ENCODE measurements at regions not wholly inside any gene's neighbourhood (a gene's known extent, or its start where the extent isn't known, plus 50 kb on each side); places are given as distances from the start of the nearest gene placed in this dataset.

DNA sequence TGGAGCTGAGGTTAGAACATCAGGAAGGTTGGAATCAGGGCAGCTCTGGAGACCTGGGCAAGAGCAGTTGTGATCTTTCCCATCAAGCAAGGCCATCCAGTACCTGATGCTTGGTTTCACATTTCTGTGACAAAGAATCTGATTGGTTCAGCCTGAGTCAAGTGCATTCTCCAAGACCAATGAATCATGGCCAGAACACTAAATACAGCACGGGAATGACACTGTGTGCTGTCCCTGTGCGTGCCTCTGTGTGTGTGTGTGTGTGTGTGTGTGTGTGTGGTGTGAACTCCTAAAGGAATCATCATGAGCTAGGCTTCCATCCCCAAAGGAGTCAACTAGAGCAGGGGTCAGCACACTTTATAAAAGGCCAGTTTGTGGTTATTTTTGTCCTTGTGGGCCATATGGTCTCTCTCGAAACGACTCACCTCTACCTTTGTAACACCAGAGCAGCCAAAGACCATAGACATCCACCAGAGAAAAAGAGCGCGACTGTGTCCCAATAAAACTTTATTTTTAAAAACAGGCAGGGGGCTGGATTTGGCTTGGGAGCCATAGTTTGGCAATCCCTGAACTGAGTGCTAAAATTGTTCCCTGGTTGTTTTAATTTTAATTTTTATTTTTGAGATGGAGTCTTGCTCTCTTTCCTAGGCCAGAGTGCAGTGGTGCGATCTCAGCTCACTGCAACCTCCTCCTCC lies 99.7 kb downstream of the INHBB start:
- H3K4me1 Mint-ChIP-seq (ENCODE audit: low read depth, unreplicated experiment) = peaks cover 9% of the 10 kb centered on the region
- H3K36me3 Mint-ChIP-seq (ENCODE audit: insufficient read depth, unreplicated experiment) = peaks cover 8% of the 10 kb centered on the region
- DNase-seq = no peak
- peaks cover 72% of the 10 kb centered on the region for H3K27me3 Mint-ChIP-seq (ENCODE audit: unreplicated experiment)
- TF ChIP-seq, protein P1, sequence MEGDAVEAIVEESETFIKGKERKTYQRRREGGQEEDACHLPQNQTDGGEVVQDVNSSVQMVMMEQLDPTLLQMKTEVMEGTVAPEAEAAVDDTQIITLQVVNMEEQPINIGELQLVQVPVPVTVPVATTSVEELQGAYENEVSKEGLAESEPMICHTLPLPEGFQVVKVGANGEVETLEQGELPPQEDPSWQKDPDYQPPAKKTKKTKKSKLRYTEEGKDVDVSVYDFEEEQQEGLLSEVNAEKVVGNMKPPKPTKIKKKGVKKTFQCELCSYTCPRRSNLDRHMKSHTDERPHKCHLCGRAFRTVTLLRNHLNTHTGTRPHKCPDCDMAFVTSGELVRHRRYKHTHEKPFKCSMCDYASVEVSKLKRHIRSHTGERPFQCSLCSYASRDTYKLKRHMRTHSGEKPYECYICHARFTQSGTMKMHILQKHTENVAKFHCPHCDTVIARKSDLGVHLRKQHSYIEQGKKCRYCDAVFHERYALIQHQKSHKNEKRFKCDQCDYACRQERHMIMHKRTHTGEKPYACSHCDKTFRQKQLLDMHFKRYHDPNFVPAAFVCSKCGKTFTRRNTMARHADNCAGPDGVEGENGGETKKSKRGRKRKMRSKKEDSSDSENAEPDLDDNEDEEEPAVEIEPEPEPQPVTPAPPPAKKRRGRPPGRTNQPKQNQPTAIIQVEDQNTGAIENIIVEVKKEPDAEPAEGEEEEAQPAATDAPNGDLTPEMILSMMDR (IDR thresholded peaks at IDR 0.05; ENCODE audit: unreplicated experiment) = no peak
- intact Hi-C loops (cut with micrococcal nuclease; ENCODE audit: unreplicated experiment) = no loop called here
- CTCF ChIA-PET = no interaction called here
- no peaks in the 10 kb centered on the region for H3K9me3 Mint-ChIP-seq (ENCODE audit: low read depth, unreplicated experiment)
- no peak overlapping the region for H3K4me3 Mint-ChIP-seq (ENCODE audit: low read depth, unreplicated experiment)
- no peak overlapping the region for H3K27ac Mint-ChIP-seq (ENCODE audit: unreplicated experiment)
- no TSS peak for BruUV-seq (replicated peaks)

DNA sequence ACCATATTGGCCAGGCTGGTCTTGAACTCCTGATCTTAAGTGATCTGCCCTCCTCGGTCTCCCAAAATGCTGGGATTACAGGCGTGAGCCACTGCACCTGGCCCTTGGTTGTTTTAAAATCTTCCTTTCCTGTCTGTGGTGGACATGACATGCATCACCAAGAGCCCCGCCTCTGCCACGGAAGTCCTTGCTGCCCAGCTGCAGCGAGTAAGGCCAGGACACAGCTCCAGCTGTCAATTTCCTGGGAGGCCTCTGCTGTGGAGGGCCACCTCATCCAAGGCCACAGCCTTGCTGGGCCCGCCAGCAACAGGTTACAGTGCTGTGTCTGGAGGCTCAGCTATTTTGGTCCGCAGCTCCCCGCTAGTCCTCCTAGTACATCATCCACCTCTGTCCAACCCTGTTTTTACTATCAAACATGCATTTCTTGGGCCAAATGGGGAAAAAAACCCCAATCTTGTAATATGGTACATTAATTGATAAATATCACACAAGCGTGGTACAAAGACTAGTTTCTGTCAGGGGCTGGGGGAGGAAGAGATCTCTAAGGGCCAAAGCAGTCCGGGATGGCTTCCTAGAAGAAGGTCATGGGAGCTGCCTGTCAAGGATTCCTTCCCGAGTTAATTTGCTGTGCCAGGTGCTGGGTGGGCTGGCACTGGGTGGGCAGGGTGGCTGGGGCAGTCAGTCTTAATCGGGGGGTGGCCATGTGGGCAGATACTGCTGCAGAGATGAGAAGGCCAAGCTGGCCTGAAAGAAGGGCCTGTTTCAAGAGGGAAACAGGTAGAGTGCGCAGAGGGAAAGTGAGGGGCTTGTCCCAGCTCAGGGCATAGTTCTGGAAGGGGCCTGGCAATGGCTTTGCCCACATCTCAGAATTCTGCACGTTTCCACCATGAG lies 100.5 kb downstream of the INHBB start:
- no peak overlapping the region for H3K4me3 Mint-ChIP-seq (ENCODE audit: low read depth, unreplicated experiment)
- H3K27ac Mint-ChIP-seq (ENCODE audit: unreplicated experiment) = no peak overlapping the region
- CTCF ChIA-PET = no interaction called here
- H3K27me3 Mint-ChIP-seq (ENCODE audit: unreplicated experiment) = peaks cover 72% of the 10 kb centered on the region
- H3K9me3 Mint-ChIP-seq (ENCODE audit: low read depth, unreplicated experiment) = no peaks in the 10 kb centered on the region
- H3K36me3 Mint-ChIP-seq (ENCODE audit: insufficient read depth, unreplicated experiment) = peaks cover 8% of the 10 kb centered on the region
- peaks cover 9% of the 10 kb centered on the region for H3K4me1 Mint-ChIP-seq (ENCODE audit: low read depth, unreplicated experiment)
- TF ChIP-seq, protein P1 (IDR thresholded peaks at IDR 0.05; ENCODE audit: unreplicated experiment) = no peak
- no peak for DNase-seq
- intact Hi-C loops (cut with micrococcal nuclease; ENCODE audit: unreplicated experiment) = no loop called here
- BruUV-seq (replicated peaks) = no TSS peak

DNA sequence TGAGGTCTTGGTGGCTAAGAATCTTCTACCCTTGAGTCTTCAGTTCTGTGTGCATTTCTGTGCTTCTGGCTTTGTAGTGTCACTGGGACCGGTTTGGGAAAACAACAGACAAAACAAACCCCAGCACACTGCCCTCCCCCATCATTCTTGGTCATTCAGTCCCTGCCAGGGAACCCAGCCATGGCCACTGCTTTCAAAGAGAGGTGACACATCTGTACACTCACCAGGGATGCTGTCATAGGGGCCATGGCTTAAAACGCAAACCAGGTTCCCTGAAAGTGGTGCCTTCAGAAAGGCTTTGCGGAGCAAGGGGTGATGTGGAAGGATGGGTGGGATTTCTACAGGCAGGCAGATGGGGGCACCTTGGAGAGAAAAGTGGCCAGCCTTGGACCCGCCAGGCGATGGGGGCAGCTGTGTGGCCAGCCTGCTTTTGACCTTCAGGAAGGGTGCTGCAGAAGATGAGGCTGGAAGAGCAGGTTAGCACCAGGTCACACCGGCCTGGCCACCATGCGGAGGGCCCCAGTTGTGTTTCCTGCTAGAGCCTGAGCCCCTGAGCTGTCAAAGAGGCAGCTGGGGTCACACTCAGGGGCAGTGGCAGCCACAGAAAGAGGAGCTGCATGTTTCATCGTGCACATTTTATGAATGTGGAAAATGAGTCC lies 101.3 kb downstream of the INHBB start:
- Mint-ChIP-seq H3K27ac (ENCODE audit: unreplicated experiment) (no peak overlapping the region), H3K4me1 (ENCODE audit: low read depth, unreplicated experiment) (peaks cover 1% of the 10 kb centered on the region), H3K4me3 (ENCODE audit: low read depth, unreplicated experiment) (no peak overlapping the region), H3K36me3 (ENCODE audit: insufficient read depth, unreplicated experiment) (peaks cover 6% of the 10 kb centered on the region), H3K9me3 (ENCODE audit: low read depth, unreplicated experiment) (no peaks in the 10 kb centered on the region), H3K27me3 (ENCODE audit: unreplicated experiment) (peaks cover 67% of the 10 kb centered on the region)
- intact Hi-C loops (cut with micrococcal nuclease; ENCODE audit: unreplicated experiment) = no loop called here
- BruUV-seq (replicated peaks) = no TSS peak
- CTCF ChIA-PET = no interaction called here
- DNase-seq = no peak
- TF ChIP-seq, protein P1 (IDR thresholded peaks at IDR 0.05; ENCODE audit: unreplicated experiment) = no peak

DNA sequence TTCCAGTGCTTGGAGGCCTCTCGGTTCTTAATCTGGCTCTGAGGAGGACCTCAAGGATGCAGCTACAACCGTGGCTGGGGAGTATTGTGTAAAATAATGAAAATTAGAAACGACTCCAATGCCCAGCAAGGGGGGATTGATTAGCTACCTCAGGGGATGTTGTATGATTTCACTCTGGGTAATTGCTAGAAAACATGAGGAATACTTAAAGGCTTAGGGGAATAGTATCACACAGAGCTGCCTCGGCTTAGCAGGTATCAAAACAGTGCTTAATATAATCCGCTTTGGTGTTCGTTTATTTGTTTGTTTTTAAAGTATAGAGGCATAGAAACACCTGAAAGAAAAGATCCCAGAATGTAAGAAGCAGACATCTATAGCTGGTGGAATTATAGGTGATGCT lies 102.5 kb downstream of the INHBB start:
- TF ChIP-seq, protein P1 (IDR thresholded peaks at IDR 0.05; ENCODE audit: unreplicated experiment) = no peak
- no peak overlapping the region for H3K4me3 Mint-ChIP-seq (ENCODE audit: low read depth, unreplicated experiment)

More for the DNA sequence above, 102.5 kb downstream of the INHBB start:
- intact Hi-C loops (cut with micrococcal nuclease; ENCODE audit: unreplicated experiment) = no loop called here
- peaks cover 63% of the 10 kb centered on the region for H3K27me3 Mint-ChIP-seq (ENCODE audit: unreplicated experiment)
- no peak overlapping the region for H3K27ac Mint-ChIP-seq (ENCODE audit: unreplicated experiment)
- CTCF ChIA-PET = interaction anchor here (0.6 kb wide), 1 partner anchor 668 kb away, joined by 4 read pairs; no protein-coding TSS in a partner anchor
- no TSS peak for BruUV-seq (replicated peaks)
- no peaks in the 10 kb centered on the region for H3K36me3 Mint-ChIP-seq (ENCODE audit: insufficient read depth, unreplicated experiment)
- DNase-seq = no peak
- no peaks in the 10 kb centered on the region for H3K4me1 Mint-ChIP-seq (ENCODE audit: low read depth, unreplicated experiment)
- no peaks in the 10 kb centered on the region for H3K9me3 Mint-ChIP-seq (ENCODE audit: low read depth, unreplicated experiment)

Data from Calu3 (cell line).